ENCODE measurements at regions not wholly inside any gene's neighbourhood (a gene's known extent, or its start where the extent isn't known, plus 50 kb on each side); places are given as distances from the start of the nearest gene placed in this dataset.
"Not testable (repeated sequence)": the region's sequence is repeated elsewhere in the genome, so short reads cannot be mapped to it uniquely, and the experiment has no call there.

DNA sequence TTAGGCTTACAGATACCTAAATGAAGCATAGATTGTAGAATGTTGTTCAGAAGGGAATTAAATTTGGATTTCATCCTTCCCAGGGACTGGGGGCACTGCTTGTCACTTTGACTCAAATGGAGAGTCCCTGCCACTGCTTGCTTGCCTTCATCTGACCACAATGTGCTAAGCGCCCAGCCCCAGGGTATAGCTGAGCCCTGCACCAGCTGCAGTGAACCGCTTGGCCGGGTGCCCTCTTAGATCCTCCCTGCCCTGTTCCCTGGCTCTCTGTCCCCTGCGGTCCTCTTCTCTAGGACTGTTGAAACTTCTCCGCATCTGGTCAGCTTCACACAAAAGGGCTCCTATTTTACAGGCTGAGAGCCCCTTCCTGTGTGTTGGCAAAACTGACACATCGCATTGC is 170.9 kb downstream of the BCL2L11 start:
- DNase-seq, result not testable (repeated sequence)

DNA sequence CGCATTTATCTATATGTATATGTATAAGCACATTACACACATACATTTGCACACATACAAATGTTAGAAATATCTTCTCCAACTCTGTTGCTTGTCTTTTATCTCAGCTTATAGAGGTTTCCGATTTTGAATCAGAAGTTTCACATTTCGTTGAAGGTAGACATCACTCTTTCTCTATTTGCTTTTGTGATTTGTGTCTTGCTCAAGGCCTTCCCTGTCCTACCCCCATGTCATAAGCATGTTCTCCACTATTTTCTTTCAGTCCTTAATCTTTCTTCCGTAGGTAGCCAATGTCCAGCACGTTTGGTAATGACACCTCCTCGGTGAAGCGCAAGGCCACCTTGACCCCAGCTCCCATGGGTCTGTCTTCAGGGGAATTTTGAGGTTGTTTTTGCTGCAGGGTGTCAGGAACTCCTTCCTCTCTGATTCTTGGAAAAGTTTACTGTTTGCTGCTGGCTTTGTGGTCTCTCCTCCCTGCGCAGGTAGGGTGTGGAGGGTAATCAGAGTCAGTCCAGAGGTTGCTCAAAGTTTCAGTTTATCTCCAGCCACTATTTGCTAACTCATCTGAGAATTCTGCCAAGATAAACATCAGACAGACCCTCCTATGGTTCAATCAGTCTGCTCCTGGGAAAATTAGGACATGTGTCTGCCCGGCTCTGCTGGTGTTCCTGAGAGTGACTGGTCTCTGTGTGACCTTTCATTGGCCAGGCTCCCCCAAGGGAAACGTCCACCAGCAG is 171.7 kb downstream of the BCL2L11 start:
- not testable (repeated sequence) for DNase-seq

DNA sequence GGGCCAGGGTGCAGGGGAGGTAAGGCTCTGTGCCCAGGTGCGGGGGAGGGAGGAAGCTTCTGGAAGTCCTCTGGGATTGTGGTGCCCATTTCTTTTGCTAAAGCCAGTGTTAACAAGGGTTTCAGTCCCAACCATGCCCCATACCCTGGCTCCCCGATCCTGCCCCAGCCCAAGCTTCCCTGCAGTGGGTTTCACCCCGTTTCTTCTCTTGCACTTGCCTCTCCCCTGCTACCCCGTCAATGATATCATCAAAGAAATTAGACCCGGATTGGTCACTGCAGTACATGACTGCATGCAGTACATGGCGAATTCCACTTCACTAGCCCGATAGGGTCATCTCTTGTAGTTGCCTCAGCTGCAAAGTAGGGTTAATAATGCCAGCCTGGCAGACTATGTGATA is 174.0 kb downstream of the BCL2L11 start:
- not testable (repeated sequence) for DNase-seq

DNA sequence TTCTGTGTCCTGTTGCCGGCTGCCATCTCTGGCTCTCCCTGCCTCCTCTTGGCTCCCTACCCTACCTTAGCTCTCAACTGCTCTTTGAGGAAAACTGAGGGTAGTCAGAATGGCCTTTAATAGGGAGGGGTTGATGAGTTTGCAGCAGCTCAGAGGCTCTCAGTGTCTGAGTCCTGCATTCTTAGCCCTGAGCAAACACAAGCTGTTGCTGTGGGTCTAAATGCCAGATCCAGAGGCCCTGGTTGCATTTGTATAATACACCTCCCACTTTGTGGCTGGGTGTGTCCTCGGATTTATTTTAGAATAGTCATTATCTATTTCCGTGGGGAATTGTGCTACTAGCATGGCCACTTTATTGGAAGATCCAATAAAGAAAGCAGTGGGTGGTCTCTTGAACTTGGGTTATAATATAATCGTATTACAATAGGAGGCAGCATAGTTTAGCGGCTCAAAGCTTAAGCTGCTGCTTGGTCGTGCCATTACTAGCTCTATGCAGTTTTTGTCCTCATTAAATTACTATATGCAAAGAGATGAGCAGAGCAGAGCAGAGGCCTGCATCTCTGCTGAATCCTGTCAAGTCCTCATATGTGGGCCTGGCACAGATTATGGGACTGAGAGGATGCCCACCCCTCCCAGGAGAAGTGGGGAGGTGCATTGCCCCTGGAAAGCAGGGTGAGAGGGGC is 175.5 kb downstream of the BCL2L11 start:
- DNase-seq, result not testable (repeated sequence)

DNA sequence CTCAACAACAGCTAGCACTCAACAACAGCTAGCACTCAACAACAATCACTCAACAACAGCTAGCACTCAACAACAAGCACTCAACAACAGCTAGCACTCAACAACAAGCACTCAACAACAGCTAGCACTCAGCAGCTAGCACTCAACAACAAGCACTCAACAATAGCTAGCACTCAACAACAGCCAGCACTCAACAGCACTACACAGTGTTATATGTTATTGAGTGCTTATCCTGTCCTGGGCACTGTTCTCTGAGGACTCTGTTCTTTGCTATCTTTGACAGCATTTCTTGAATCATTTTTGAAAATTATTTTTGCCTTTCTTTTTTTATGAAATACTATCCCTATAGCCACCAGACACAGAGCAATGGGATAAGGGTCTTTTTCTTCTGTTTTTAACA is 176.4 kb downstream of the BCL2L11 start:
- not testable (repeated sequence) for DNase-seq

DNA sequence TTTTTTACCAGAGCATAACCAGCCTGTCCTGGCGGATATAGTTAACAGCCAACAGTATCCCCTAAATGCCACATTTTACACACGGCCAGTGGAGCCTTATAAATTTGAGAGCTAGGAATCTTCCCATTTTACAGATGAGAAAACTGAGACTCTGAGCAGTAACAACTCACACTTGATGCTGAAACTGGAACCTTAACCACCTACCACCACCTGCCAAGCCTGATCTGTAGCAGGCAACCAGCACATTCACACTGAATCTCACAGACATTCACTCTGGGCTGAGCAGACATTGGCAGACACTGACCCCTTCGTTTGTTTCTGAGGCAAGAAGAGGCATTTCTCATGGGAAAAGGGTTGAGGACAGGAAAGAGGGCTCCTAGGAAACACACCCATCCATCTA is 178.2 kb downstream of the BCL2L11 start:
- not testable (repeated sequence) for DNase-seq

DNA sequence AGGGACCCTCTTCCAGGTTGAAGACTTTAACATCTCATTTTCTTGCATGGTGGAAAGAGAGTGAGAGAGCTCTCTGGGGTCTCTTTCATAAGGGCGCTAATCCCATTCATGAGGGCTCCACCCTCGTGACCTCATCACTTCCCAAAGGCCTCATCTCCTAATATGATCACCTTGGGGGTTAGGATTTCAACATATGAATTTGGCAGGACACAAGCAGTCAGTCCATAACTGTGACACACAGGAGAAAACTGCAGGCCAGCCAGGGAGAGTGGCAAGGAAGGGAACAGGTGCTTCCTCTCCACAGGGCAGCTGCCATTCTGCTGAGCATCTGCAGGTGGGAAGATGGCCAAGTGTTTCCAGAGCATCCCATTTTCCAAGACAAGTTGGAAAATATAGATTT is 178.9 kb downstream of the BCL2L11 start:
- not testable (repeated sequence) for DNase-seq

DNA sequence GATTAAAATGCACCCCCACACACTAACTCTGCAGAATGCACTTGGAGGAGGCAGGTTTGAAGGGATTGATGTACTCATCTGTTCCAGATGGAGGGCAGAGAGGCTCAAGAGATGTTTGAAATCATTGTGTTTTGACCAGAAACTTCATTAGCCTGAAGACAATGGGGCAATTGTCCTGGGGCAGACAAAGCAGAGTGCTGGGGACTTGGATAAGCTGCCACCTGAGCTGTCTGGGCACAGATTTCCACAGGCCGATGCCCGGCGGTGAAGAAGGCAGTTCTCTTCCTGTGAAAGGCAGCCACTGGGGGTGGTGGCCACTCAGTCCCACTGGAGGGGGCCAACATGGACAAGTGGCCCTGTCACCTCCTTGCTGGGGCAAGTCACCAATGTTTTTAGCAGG is 181.0 kb downstream of the BCL2L11 start:
- DNase-seq, result not testable (repeated sequence)

DNA sequence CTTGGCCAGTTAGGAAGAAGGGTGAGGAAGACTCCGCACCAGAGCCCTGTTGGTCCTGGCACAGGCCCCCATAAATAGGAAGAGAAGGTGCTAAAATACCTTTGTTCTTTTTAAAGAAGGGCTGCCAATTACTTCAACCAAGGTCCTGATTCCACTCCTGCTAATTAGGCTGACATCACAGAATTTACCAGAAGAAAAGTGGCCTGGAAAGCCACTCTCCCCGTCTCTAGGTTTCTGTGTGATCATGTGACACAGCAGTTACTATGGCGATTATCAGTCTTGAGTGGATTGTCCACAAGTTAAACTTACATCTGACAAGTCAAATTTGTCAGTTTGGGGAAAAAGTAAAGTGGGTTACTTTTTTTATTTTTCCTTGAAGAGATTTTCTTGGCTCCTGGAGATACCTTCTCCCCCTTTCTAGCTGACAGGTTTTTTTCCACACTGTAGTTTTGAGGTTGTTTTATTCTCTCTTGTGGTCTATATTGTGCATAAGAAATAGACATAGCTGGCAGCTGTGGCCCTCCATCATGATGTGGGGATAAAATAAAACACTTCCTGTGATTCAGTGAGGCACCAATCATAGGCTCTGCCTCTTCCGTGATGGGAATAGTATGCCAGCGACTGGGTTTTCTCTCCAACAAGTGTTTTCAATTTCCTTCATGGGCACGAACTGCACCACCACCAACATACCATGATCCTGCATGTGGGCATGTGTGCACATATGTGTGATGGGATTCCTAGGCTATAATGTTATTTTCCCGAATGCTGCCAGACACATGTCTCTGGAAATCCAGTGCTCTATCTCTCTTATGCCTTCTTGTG is 181.9 kb downstream of the BCL2L11 start:
- not testable (repeated sequence) for DNase-seq

DNA sequence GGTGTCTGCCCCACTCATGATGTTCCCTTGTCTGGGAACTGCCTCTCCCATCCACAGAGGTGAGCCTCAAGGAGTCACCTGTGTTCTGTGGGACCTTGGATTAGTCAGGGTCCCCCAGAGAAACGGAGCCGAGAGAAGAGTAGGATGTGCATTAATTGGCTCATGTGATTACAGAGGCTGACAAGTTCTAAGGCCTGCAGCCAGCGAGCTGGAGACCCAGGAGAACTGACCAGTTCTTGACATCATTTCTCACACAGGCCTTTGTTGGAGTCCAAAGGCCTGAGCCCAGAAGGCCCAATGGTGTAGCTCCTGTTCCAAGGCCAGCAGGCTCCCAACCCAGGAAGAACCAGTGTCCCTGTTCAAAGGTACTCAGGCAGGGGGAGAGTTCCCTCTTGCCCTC is 186.6 kb downstream of the BCL2L11 start:
- DNase-seq, result not testable (repeated sequence)

DNA sequence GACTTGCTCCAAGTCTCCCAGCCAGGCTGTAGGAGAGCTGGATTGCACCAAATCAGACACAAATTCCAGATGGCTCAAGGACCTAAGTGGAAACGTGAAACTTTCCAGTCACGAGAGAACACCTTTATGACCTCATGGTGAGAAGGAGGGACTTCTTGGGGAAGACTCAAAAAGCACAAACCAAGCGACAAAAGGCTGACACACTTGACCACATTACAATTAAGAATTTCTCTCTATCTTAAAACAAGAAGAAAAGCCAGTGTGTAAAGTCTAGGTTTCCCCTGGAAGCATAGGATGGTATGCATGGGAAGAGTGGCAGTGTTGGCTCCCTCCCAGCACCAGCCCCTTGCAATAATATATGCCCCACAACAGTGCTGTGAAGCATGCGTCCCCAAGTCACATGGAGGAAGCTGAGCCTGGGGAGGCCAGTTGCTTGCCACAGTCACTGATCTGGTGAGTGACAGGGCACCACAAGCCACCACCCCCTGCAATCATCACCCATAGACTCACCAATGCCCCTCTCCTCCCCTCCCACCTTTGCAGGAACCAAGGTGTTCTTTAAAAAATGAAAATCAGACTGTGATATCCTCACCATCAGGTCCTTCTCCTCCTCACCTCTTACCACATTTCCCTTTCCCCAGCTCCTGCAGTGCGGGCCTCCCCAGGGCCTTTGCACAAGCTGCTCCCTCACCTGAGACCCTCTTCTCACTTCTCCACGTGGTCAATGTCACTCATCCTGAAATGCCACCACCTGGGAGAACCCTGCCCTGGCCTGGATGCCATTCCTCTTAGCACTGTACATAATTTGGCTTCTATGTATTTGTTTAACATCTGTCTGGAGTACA is 188.7 kb downstream of the BCL2L11 start:
- not testable (repeated sequence) for DNase-seq

DNA sequence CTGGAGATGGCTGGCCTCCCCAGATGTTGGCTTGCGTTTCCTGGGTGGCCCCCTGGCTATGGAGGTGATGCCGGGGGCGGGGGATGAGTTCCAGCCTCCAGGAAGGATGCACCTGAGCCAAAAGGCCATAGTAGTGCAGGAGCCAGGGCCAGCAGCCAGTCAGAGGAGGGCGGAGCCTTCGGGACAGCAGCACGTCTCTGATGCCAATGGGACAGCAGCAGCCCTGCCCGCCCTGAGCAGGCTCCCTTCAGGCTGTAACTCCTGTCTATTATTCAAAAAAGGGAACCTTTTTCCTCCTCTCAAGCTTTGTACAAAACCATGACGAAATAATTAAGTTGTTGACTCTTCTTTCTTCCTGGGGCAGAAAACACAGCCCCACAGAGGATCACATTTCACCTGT is 189.7 kb downstream of the BCL2L11 start:
- not testable (repeated sequence) for DNase-seq

DNA sequence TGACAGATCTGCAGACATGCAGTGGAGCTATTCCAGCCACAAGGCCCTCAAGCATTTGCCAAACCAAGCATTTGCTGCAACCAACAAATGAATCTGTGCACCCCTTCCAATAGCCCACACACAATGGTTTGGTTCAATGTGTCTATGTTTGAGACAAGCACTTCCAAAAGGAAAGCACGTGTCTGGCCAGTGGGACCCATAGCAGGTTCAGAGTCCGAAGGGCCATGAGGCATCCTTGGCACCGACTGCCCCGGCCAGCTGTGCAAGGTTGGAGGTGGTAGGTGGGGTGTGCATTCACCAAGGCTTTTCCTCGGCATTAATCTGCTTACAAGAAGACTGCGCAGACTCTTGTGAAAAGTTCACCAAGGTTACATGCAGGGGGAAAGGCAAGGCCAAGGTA is 190.9 kb downstream of the BCL2L11 start:
- not testable (repeated sequence) for DNase-seq

DNA sequence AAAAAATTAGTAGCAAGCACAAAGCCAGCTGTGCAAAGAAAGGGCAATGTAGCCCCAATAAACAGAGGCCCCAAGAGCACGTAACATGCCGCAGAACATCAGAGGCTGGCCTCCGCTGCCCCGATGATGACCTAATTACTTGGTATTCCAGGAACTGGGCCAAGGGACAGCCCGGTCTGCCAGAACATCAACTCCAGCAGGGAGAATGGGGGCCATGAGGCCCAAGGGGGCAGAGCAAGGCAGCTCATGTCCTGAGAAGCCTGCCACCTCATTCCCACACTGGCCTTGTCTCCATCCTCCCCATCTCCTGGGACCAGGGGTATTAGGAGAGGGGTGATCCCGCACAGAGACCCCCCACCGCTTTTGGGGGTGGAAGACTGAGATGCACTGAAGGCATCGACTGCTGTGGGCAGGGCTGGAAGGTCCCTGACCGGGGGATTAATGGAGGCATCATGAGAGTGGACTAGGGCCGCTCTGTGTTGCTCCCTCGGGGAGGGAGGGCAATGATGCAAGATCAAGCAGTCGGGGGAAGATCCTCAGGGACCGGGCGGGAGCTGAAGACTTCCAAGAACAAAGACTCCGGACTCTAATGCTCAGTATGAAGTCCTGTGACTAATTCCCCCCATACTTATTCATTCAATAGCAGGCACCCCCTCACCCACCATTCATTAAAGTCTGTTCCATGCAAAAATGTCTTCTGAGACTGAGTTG is 192.3 kb downstream of the BCL2L11 start:
- DNase-seq, result not testable (repeated sequence)

DNA sequence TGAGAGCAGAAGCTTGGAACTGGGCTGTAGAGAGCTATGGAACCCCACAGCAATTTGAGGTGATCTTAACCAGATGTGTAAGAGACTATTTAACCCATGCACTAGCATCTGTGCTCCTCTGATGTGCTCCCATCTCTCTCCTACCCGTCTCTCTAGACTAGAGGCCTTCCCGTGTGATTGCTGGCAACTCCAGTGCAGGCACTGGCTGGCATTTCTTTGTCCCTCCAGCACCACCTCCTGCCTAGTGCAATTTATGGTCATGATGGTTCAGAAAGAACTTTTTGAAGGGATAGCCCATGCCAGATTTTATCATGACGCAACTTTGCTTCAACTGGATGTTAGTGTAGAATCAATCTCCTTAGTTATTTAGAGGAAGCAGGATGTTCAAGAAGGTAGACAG is 193.0 kb downstream of the BCL2L11 start:
- not testable (repeated sequence) for DNase-seq

DNA sequence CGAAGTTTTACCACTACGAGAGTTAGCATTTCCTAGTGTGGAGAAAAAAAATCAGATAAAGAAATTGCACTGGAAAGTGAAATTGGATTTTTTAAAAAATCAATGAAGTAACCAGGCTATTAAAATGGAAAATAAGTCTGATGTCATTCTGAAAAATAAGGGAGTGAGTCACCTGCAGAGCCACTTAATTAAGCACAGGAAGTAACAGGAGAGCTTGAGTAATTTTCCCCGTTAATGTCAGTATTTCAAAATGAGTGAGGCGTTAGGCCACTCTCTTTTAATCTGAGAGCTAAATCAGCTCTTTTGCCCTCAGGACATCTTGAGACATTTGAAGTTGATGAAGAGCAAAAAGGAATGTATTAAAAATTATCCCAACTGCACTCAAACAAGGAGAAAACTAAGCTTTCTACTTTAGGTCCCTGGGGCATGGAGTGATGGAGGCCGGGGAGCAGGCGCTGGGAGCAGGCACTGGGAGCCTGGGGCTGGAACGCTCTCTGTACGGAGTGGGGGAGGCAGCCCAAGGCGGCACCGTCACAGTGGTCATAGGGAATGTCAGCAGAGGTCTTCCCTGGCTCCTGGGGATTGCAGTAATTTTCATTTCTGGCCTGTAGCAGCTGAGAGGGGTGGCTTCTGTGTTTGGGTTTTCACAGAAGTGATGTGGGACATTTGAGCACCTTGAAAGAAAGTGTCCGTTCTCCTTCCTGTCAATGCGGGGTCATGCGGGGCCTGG is 194.6 kb downstream of the BCL2L11 start:
- not testable (repeated sequence) for DNase-seq

DNA sequence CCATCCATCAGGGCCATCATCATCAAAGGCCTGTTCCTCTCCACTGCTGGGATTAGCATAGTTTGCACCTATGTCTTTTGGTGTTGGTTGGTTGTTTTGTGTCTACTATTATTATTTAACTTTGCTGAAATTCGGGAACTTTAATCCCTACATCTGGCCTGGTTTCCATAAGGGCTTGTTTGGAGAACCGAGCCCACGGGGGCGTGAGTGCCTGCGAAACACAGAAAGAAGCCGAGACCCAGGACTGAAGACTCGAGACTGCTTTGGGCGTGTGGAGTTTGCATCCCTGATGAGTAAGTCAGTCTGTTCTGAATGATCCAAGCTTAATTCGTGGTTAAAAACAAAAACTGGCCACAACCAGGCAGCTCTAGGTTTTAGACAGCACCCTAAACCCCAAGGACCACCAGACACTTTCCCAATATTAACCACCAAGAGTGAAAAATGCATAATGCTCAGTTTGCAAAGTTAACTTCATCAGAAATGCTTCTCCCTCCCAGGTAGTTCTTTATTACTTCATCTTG is 195.6 kb downstream of the BCL2L11 start:
- not testable (repeated sequence) for DNase-seq

DNA sequence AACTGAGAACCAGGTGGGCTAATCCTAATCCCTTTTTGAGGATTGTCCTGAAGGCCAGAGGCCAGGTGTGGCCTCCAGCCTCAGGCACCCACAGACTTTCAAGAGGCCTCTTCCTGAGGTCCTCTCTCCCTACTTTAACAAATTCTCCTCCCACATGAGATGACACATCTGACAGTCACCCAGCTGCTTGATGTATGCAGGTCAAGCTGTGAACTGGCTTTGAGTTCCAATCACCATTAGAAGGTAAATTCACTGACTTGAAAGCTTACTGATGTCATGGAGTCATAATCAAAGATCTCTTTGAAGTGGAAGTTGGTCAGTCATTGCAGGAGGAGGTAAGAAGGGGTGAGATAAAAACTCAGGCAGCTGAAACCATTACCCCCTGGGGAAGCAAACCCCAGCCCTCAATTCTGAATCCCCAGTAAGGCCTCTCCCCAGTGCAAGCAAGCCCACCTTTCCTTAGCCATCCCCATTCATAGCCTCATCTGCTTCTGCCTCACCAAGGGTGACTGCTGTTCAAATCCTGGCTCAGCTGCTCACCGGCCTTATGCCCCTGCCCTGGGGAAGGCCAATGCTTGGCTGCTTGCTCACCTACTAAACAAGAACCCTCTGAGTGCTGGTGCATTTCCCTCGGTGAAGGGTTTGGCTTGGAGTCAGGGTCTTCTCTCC is 196.3 kb downstream of the BCL2L11 start:
- DNase-seq, result not testable (repeated sequence)

DNA sequence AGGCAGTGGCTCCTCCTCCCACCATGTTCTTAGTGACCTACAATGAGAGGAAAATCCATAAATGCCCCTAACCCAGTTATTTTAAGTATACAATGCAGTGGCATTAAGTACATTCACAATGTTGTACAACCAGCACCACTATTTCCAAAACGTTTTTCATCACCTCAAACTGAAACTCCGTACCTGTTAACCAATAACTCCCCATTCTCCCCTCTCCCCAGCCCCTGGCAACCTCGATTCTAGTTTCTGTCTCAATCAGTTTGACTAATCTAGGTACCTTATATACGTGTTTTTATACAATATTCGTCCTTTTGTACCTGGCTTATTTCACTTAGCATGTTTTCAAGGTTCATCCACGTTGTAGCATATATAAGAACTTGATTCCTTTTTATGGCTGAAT is 198.8 kb downstream of the BCL2L11 start:
- not testable (repeated sequence) for DNase-seq

DNA sequence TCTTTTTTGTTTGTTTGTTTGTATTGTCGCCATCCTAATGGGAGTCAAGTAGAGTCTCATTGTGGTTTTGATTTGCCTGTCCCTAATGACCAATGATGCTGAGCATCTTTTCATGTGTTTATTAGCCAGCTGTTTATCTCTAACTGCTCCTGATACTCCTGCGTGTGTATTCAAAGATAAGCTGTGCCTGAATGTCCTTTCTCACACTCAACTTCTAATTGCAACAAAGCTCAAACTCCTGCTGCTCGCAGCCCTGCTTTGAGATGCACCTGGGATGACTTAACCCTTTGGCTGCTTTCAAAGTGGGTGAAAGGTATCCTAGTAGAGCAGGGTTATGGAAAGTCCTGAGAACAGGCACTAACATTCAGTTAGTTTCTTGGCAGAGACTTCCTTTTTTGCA is 199.6 kb downstream of the BCL2L11 start:
- DNase-seq, result not testable (repeated sequence)

Measured in NCI-H510A (cell line).